ENCODE measurements at regions not wholly inside any gene's neighbourhood (a gene's known extent, or its start where the extent isn't known, plus 50 kb on each side); places are given as distances from the start of the nearest gene placed in this dataset.
"Not testable (repeated sequence)": the region's sequence is repeated elsewhere in the genome, so short reads cannot be mapped to it uniquely, and the experiment has no call there.

DNA sequence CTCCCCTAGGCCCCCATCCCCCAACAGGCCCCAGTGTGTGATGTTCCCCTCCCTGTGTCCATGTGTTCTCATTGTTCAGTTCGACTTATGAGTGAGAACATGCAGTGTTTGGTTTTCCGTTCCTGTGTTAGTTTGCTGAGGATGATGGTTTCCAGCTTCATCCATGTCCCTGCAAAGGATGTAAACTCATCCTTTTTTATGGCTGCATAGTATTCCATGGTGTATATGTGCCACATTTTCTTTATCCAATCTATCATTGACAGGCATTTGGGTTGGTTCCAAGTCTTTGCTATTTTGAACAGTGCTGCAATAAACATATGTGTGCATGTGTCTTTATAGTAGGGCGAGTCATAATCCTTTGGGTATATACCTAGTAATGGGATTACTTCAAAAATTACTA is 295.8 kb upstream of the NUDT12 start:
- TF ChIP-seq, protein P1, sequence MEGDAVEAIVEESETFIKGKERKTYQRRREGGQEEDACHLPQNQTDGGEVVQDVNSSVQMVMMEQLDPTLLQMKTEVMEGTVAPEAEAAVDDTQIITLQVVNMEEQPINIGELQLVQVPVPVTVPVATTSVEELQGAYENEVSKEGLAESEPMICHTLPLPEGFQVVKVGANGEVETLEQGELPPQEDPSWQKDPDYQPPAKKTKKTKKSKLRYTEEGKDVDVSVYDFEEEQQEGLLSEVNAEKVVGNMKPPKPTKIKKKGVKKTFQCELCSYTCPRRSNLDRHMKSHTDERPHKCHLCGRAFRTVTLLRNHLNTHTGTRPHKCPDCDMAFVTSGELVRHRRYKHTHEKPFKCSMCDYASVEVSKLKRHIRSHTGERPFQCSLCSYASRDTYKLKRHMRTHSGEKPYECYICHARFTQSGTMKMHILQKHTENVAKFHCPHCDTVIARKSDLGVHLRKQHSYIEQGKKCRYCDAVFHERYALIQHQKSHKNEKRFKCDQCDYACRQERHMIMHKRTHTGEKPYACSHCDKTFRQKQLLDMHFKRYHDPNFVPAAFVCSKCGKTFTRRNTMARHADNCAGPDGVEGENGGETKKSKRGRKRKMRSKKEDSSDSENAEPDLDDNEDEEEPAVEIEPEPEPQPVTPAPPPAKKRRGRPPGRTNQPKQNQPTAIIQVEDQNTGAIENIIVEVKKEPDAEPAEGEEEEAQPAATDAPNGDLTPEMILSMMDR (conservative IDR thresholded peaks at IDR 0.05; ENCODE audit: low read depth, low read length), result not testable (repeated sequence)
- TF ChIP-seq SMC3 (IDR thresholded peaks at IDR 0.05; ENCODE audit: low read depth, low read length); MAZ (IDR thresholded peaks at IDR 0.05; ENCODE audit: borderline replicate concordance, low read depth, low read length); BHLHE40 (IDR thresholded peaks at IDR 0.05; ENCODE audit: low read depth, low read length); POLR2A (IDR thresholded peaks at IDR 0.05; ENCODE audit: low read depth, low read length); RAD21 (IDR thresholded peaks at IDR 0.05; ENCODE audit: low read length): not testable (repeated sequence)

Data from IMR-90 (cell line).